ENCODE measurements at regions not wholly inside any gene's neighbourhood (a gene's known extent, or its start where the extent isn't known, plus 50 kb on each side); places are given as distances from the start of the nearest gene placed in this dataset.

DNA sequence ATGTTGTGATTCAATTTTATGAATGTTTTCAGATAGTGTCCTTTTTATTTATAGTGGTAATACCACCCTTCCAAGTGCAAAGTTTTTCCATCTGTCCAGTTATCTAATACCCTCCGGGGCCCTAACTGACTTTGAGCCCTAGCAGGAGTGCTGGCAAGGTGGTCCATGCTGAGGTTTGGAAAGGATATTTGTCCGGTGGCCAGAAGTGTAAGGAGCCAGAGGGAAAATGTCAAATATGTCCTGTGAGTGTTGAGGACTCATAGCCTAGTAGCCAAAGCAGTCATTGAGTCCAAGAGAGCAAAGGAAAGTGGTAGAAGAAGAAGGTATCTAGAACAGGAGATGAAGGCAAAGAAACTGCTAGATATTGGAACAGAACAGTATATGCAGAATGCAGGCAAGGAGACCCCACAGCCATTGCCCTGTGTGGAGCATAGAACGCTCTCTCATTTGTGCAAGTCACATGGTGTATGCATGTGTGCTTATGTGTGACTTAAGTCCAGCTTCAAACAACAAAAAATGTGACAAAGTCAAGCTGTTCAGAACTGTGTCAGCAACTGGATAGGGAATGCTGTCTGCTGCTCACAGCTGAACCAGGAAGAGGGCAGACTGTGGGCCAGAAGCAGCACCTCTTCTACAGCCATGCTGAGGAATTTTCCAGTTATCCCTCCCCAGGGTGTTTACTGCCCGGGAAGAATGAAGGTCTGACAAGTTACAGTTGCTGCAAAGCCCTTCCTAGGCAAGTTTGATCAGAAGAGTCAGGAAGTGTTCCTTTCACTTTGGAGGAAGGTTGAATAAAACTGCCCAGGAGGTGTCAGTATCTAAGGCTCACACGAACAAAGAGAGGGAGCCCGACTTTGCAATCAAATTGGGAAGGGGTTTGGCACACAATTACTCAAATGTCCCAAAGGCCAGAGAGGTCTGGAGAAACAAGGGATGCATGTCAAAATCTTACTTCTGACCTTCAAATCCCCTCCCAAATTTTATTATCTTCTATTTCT lies 463.3 kb upstream of the DMAC1 start:
- TF ChIP-seq, protein P1, sequence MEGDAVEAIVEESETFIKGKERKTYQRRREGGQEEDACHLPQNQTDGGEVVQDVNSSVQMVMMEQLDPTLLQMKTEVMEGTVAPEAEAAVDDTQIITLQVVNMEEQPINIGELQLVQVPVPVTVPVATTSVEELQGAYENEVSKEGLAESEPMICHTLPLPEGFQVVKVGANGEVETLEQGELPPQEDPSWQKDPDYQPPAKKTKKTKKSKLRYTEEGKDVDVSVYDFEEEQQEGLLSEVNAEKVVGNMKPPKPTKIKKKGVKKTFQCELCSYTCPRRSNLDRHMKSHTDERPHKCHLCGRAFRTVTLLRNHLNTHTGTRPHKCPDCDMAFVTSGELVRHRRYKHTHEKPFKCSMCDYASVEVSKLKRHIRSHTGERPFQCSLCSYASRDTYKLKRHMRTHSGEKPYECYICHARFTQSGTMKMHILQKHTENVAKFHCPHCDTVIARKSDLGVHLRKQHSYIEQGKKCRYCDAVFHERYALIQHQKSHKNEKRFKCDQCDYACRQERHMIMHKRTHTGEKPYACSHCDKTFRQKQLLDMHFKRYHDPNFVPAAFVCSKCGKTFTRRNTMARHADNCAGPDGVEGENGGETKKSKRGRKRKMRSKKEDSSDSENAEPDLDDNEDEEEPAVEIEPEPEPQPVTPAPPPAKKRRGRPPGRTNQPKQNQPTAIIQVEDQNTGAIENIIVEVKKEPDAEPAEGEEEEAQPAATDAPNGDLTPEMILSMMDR (IDR thresholded peaks at IDR 0.05) = no peak
- no peak for TF ChIP-seq POLR2AphosphoS5 (IDR thresholded peaks at IDR 0.05; ENCODE audit: low read depth, low read length)
- no peak for TF ChIP-seq SIN3A (IDR thresholded peaks at IDR 0.05; ENCODE audit: borderline replicate concordance, insufficient read depth, low read depth, low read length)
- TF ChIP-seq, protein P2, sequence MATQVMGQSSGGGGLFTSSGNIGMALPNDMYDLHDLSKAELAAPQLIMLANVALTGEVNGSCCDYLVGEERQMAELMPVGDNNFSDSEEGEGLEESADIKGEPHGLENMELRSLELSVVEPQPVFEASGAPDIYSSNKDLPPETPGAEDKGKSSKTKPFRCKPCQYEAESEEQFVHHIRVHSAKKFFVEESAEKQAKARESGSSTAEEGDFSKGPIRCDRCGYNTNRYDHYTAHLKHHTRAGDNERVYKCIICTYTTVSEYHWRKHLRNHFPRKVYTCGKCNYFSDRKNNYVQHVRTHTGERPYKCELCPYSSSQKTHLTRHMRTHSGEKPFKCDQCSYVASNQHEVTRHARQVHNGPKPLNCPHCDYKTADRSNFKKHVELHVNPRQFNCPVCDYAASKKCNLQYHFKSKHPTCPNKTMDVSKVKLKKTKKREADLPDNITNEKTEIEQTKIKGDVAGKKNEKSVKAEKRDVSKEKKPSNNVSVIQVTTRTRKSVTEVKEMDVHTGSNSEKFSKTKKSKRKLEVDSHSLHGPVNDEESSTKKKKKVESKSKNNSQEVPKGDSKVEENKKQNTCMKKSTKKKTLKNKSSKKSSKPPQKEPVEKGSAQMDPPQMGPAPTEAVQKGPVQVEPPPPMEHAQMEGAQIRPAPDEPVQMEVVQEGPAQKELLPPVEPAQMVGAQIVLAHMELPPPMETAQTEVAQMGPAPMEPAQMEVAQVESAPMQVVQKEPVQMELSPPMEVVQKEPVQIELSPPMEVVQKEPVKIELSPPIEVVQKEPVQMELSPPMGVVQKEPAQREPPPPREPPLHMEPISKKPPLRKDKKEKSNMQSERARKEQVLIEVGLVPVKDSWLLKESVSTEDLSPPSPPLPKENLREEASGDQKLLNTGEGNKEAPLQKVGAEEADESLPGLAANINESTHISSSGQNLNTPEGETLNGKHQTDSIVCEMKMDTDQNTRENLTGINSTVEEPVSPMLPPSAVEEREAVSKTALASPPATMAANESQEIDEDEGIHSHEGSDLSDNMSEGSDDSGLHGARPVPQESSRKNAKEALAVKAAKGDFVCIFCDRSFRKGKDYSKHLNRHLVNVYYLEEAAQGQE (IDR thresholded peaks at IDR 0.05; ENCODE audit: insufficient read depth in 1 of 2, low read depth in 2 of 2, low read length in 1 of 2) = no peak

Data from Panc1 (cell line).